Astrocyte of the hippocampus (primary cell): ENCODE measurements at regions not wholly inside any gene's neighbourhood (a gene's known extent, or its start where the extent isn't known, plus 50 kb on each side); places are given as distances from the start of the nearest gene placed in this dataset.
"Not testable (repeated sequence)": the region's sequence is repeated elsewhere in the genome, so short reads cannot be mapped to it uniquely, and the experiment has no call there.

Experiments used
- DNase-seq: peaks from one replicate; pipeline ENCODE4 v3.0.0; 2011; ENCODE audit warnings: low read depth, low spot score

GRCh38 chr12:94862421-94862820 lies 141.1 kb downstream of the NDUFA12 start:
- DNase-seq: no peak

GRCh38 chr12:94856324-94856723 lies 147.2 kb downstream of the NDUFA12 start:
- no peak for DNase-seq

- DNase-seq: no peak
These were observed 147.6 kb downstream of the NDUFA12 start for GRCh38 chr12:94855853-94856252.

- no peak for DNase-seq
These were observed 152.0 kb downstream of the NDUFA12 start for GRCh38 chr12:94851396-94852028.

GRCh38 chr12:94849411-94849976 lies 154.0 kb downstream of the NDUFA12 start:
- no peak for DNase-seq

DNA sequence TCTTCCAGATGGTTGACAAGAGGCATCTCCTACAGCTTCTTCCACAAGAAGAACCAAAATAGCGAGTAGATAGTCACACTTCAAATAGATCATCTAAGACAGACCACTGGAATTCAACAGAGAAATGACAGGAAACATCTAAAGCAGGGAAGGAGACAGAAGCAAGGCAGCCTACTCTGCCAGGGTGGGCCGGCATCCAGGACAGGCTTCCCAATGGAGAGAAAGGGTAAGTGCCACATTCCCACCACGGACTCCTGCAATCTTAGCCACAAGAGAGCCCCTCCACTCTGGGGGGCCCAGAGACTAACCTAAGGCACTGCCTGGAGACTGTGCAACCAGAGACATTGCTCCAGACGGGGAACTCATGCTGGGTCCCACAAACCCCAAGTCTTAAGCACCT lies 154.5 kb downstream of the NDUFA12 start:
- DNase-seq: no peak

- DNase-seq: no peak
These were observed 158.4 kb downstream of the NDUFA12 start for GRCh38 chr12:94845110-94845509.

DNA sequence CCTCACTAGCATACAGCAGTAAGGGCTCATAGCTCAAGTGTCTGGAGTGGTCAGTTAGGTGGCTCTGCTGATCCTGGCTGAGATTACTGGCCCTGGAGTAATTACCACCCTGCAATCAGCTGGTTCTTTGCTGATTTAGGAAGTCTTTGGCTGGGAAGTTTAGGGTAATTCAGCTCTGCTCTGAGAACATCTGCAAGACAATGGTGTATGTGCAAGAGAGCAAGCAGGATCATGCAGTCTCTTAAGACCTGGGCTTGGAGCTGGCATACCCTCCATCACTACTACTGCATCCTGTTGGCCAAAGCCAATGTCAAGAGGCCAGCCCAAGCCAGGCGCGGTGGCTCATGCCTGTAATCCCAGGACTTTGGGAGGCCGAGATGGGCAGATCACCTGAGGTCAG lies 159.0 kb downstream of the NDUFA12 start:
- DNase-seq: no peak

DNA sequence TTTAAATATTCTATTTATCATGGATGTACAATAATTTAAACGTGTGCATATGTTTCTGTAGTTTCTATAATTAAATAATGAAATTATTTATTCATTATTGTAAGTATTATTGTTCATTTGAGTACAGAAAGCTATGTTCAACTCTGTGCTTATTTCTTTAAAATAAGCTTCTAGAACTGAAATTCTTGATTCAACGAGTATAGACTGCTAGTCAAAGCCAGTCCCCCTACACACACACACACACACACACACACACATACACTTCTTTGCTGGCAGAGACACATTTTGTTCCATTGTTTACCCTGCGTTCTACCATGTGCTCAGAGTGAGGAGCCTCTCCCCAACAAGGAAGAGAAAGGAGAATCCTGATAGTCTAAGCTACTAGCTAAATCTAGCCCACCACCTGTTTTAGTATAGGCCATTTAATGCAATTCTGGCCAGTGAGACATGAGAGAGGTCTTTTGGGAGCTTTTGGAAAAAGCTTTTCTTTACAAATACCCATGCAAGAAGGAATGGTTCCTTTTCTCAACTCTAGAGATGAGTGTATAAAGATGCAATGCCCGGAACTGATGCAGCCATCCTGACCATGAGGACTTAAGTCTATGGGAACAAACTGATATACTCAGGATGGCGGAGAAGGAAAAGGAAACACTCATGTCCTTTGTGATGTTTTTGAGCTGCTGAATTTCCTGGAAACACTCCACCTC lies 161.4 kb downstream of the NDUFA12 start:
- no peak for DNase-seq

- DNase-seq: no peak
These were observed 162.3 kb downstream of the NDUFA12 start for GRCh38 chr12:94841177-94841576.

- DNase-seq: no peak
These were observed 164.2 kb downstream of the NDUFA12 start for GRCh38 chr12:94839347-94839746.

DNA sequence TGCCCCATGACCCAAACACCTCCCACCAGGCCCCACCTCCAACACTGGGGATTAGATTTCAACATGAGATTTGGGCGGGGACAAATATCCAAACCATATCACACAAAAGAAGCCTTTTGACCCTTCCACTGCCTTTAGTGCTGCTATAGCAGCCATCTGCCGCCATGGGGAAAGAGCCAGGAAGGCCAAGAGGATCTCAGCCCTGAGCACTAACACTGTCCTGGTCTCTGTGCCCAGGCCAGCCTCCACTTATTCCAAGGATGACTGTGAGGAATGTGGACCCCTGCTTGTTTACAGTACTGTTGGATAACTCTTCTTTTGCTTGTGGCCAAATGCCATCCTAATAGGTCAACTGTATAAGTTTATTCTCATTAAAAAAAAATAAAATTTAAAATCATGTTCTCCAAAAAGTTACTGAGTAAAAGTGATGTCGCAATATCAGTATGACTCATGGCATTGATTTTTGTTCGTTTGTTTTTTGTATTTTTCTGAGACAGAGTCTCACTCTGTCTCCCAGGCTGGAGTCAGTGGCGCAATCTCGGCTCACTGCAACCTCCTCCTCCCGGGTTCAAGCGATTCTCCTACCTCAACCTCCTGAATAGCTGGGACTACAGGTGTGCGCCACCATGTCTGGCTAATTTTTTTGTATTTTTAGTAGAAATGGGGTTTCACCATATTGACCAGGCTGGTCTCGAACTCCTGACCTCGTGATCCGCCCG lies 166.4 kb downstream of the NDUFA12 start:
- not testable (repeated sequence) for DNase-seq

GRCh38 chr12:94834036-94834625 lies 169.4 kb downstream of the NDUFA12 start:
- no peak for DNase-seq

GRCh38 chr12:94832780-94833681 lies 170.5 kb downstream of the NDUFA12 start:
- DNase-seq: peak; percentile 70

- DNase-seq: no peak
These were observed 171.4 kb downstream of the NDUFA12 start for GRCh38 chr12:94832105-94832504.

GRCh38 chr12:94831081-94831751 lies 172.3 kb downstream of the NDUFA12 start:
- no peak for DNase-seq

GRCh38 chr12:94829552-94829951 lies 173.9 kb downstream of the NDUFA12 start:
- no peak for DNase-seq

DNA sequence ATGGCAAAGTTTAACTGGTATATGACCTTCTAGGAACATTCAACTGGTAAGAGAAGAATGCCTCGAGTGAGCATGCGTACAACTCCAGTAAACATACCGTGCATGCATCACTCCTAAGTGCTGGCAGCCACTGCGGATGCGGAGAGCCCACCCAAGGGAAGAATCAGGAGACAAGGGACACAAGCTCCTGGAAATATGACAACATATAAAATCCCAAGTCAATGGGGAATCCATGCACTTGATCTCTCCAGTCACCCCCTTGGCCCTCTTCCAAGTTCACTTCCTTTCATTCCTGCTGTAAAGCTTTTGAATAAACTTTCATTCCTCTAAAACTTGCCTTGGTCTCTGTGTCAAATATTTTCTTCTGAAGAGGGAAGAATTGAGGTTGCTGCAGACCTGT lies 168.7 kb upstream of the TMCC3 start:
- no peak for DNase-seq

DNA sequence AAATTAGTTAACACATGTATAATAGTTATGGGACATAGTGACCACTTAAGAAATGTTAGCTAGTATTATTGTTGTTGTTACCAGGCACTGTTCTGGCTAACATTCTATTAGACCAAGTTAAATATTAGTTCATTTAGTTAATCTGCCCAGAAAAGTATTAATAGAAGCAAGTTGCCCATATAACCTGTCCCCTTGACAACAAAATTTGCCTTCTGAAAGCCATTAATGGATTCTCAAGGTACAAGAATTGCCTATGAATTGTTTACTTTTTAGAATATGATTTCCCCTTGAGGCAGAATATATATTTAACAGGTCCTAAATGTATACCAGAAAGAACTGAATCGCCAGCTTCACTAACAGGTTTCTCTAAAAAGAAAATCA lies 167.3 kb upstream of the TMCC3 start:
- DNase-seq: no peak

- not testable (repeated sequence) for DNase-seq
These were observed 166.8 kb upstream of the TMCC3 start for GRCh38 chr12:94817201-94817600.
